ENCODE measurements at regions not wholly inside any gene's neighbourhood (a gene's known extent, or its start where the extent isn't known, plus 50 kb on each side); places are given as distances from the start of the nearest gene placed in this dataset.

GRCh38 chr15:79495775-79496174 lies 63.6 kb downstream of the MINAR1 start:
- TF ChIP-seq, protein P1, sequence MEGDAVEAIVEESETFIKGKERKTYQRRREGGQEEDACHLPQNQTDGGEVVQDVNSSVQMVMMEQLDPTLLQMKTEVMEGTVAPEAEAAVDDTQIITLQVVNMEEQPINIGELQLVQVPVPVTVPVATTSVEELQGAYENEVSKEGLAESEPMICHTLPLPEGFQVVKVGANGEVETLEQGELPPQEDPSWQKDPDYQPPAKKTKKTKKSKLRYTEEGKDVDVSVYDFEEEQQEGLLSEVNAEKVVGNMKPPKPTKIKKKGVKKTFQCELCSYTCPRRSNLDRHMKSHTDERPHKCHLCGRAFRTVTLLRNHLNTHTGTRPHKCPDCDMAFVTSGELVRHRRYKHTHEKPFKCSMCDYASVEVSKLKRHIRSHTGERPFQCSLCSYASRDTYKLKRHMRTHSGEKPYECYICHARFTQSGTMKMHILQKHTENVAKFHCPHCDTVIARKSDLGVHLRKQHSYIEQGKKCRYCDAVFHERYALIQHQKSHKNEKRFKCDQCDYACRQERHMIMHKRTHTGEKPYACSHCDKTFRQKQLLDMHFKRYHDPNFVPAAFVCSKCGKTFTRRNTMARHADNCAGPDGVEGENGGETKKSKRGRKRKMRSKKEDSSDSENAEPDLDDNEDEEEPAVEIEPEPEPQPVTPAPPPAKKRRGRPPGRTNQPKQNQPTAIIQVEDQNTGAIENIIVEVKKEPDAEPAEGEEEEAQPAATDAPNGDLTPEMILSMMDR (tag by site-specific recombination; IDR thresholded peaks at IDR 0.05), result no peak
- TF ChIP-seq TCF7L2 (IDR thresholded peaks at IDR 0.05; ENCODE audit: borderline replicate concordance, low read depth, low read length), result no peak
- no peak for TF ChIP-seq ZNF571 (tag by site-specific recombination; IDR thresholded peaks at IDR 0.05)
- no peak for TF ChIP-seq ZNF223 (tag by site-specific recombination; IDR thresholded peaks at IDR 0.05)
- TF ChIP-seq ZNF335 (tag by site-specific recombination; conservative IDR thresholded peaks at IDR 0.05), result no peak
